ENCODE measurements at regions not wholly inside any gene's neighbourhood (a gene's known extent, or its start where the extent isn't known, plus 50 kb on each side); places are given as distances from the start of the nearest gene placed in this dataset.
A peak's percentile ranks its signal among the peaks of the same experiment; 100 is the strongest.

DNA sequence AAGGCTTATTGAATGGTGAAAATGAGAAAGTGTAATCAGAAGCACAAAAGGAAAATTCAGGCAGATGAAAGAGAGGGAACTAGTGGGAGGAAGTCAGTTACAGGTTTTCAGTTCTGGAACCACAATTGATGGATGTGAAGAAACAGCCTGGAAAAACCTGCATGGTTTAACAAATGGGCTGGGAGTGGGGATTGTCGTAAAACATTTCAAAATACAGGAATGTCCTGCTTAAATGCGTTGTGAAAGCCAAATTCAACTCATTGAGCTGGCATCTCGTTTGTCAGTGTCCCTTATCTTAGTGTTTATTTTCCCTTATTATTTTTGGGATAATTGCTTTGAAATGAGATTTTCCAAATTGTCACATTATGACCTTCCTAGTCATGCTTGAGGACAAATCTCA lies 106.5 kb upstream of the RFC3 start:
- DNase-seq (ENCODE audit: low spot score) = no peak

DNA sequence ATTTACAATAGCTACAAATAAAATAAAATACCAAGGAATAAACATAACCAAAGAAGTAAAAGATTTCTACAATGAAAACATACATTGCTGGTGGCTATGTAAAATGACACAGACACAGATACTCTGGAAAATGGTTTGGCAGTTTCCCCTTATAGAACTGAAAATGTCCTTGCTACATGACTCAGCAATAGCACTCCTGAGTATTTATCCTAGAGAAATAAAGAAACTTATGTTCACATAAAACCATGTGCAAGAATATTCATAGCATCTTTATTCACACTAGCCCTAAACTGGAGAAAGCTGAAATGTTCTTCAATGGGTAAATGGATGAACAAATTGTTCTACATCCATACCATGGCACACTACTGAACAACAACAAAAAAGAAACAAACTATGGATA lies 100.2 kb upstream of the RFC3 start:
- no peak for DNase-seq (ENCODE audit: low spot score)

DNA sequence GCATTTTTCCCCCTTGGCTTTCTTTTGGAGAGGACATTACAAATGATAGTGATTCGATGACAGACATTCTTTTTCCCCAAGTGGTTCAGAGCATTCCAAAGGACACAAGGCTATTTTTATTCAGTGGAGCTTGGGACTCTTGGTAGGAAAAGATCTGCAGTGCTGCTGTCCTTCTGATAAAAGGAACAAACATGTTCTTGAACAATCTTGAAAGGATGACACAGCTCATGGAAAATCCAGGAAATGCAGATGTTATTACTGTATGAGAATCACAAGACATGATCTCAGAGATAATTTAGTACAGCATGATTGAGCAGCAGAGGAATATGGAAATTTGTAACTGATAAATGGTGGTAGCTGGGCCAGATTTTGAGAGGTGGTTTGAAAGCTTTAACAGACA lies 96.2 kb upstream of the RFC3 start:
- no peak for DNase-seq (ENCODE audit: low spot score)

DNA sequence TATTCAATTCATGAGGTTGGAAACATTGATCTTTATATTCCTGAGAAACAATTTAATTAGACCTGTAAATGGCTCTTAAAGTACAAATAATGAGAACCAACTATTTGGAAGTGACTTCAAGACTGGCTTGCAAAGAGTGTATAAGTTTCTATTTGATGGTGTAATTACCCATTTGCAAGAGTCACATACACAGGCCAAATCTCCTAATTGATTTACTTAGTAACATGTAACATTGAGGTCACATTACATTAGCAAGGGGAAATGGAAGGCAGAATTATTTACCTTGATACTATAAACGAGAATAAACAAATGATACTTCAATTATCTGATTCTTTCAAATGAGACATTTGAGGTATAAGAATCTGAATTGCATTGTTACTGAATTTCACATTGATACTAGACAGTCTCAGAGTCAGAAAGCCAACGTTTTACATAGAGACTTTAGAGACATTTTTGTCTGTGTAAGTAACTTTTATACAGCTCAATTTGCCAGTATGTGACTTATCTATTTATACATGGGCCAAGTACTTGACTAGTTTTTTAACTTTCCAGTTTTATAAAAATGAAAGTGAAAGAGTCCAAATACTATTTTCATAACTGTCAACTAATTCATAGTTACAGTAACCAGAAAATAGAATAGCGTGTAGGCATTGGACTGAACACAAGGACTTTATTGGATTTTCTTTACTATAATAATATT lies 95.6 kb upstream of the RFC3 start:
- DNase-seq (ENCODE audit: low spot score) = no peak

DNA sequence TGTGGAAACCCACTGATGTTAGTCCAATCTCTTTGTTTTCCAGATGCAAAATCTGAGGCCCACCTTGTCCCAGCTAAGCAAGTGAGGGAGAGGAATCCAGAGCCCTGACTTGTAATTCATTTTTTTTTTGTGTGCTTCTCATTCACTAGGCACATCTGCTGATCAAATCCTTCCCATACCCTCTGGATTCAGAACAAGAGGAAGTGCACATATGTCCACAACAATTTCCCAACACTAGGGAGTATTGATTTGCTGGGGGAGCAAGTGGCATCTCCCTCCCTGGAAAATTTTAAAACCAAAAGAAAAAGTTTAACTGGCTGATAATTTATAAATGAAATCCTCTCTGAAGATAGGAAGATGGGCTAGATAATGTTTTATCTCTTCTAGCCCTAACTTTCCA lies 94.6 kb upstream of the RFC3 start:
- DNase-seq (ENCODE audit: low spot score) = no peak

DNA sequence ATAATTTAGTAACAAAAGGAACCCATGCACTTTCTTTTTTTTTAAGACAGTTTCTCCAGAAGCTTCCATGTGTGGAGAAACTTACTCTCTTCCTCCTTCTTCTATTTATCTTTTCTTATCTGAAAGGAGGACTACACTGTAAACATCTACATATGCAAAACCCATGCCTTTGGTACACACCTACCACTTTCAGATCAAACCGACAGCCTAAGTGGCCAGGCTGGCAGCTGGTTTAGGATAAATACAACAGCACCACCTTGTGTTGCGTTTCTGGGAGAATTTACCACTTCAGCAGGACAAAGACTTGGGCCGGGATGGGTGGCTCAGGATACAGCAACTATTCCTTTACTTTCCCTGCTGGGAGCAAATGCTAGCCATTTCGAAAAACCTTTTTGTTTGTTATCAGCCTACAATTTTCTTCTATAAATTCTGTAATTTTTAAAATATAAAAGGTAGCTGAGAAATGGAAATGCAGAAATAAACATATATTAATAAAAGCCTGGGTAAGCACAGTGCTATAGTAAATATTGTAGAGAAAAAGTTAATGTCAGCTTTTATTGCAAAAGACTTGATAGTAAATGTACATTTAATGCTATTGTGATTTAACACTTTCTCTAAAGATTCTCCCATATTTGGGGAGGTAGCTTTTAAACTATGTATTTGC lies 94.0 kb upstream of the RFC3 start:
- peak; percentile 91 for DNase-seq (ENCODE audit: low spot score)

DNA sequence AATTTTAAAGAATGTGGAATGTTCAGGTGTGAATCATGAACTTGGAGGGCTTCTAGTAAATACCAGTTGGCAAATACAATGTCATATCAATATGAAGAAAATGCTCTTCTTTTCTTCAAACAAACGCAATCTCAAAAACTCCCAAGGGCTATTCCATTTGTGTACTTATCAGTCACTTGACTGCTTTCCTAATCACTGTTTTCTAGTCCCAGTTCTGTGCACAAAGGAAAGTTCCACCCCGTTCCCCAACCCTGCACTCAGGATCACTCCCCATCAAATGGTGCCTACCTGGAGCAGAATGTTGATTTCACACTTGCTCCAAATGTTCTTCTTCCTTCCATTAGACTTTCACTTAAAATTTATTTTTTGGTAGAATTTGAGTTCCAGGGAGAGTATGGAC lies 92.6 kb upstream of the RFC3 start:
- DNase-seq (ENCODE audit: low spot score) = no peak

DNA sequence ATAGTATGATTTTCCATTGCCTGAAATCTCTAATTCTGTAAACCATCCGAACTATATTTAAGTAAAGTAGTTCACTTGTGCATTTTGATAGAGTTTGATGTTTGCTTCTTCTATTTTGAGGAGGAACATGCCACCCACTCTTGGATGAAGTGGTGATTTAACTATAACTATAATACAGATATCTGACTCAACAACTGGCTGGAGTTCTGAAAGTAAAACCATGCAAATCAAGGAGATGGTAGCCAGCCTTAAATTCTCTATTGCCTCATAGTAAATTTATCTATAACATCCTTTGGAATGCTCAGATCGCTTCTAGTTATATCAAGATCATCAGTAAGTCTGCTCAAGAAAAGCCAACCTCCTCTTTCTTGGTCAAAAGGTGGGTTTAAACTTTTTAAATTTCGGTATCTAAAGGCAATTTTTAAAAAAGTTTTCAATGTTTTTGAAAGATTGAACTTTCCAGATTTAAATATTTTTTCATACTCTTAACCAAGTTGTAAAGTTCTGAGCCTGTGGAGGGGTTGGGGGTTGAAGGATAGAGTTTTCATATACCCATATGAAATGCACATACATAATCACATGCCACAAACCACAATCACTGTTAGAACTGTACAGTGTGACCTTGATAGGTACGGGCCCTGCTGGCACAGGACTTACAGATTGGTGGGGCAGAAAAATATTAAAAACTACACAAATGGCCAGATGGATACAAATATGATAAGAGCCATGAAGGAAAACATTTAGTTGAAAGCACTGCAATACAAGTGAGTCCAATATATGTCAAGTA lies 90.5 kb upstream of the RFC3 start:
- DNase-seq (ENCODE audit: low spot score) = no peak

DNA sequence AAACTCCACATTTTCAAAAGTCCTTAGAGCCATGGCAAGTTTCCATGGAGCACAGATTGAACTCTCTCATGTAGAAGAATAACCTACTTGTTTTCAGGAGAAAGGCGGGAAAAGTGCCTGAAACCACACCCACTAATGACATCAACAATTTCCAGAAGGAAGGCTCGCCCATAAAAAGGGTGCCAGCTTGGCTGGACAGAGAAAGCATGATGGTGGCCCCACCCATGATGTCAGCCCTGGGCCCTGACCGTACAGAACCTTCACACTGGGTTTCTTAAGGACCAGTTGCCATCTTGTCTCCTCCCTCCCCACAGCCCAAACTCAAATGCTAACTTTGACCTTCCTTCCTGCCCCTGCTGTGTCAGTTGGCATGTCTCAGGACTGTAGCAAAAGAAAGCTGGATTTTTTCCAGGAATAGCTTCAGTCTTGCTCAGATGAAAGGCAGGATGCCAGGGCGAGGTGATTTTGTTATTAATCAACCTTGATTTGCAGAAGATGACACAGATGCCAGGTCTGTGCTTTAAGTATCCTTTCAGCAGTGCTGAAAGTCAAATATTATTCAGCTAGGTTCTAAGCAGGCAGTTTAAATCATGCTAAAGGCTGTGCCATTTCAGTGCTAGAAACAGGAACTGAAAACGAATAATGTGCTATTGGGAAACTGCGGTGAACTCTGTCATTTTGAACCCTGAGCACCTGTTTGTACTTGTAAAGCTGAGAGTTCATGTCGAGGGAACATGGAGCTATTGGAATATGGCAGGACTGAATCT lies 89.5 kb upstream of the RFC3 start:
- peak; percentile 83 for DNase-seq (ENCODE audit: low spot score)

DNA sequence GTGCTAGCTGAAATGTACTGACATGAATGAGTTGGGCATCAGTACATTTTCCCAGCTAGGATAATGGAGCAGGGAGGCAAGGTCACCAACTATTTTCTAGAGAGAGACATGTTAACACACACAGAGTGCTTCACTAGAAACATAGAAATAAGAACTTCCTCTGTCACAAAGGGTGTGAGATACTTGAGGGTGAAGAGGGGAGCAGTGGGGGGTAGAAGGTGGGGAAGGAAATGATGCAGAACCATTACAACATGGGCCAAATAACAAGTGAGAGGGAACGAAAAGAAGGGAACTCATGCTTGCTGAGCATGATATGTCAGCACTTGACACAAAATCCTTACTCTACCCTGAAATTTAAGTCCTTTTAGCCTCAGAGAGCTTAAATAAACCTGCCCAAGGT lies 87.8 kb upstream of the RFC3 start:
- peak; percentile 34 for DNase-seq (ENCODE audit: low spot score)

DNA sequence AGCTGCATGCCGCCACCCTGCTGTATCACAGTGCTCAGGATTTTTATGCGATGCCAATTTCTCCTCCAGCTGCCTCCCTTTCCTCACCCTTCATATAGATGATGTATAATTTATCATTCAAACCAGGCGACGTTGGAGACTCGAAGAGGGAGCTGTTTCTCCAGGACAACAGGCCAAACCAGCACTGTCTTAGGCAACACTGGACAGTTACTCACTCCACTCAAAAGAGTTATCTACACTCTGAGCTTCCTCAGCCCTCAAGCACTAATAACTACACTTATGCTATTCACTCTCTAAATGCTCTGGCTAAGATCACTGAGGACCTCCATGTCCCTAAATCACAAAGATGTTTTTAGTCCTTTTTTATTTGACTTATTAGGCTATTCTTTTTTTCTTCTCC lies 87.3 kb upstream of the RFC3 start:
- DNase-seq (ENCODE audit: low spot score) = no peak

DNA sequence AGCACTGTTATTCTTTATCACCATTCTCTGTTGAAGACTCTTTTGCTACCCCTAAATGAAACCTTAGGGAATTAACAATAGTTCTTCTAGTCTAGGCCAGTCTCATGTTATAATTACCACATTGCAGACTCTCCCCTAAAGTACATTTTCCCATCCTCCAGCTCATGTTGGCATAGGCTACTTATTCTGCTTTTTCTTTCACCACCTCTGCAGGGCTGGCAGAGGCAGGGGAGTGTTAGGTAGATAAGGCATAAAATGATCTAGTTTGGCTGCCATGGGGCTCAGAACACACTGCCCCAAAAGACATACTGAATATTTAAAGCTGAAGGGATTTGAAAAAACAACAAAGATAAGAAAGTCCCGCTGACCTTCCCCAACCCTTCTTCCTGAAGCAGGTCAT lies 82.7 kb upstream of the RFC3 start:
- DNase-seq (ENCODE audit: low spot score) = no peak

DNA sequence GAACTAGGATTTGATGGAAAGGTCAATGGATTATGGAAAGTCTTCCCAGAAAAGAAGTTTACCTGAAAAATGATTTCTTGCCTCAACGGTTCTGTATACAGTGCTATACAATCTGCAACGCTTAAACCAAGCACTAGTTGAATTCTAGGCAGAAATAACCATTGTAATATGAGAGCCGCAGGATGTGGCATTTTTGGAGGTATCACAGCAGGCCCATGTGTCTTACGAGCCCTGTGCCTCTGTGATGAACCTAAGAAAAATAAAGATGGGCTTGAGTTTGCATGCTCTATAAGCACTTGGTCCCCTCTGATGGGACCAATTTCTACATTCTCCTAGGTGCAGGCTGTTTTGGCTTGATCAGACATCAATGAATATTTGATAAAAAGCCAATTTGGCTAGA lies 78.7 kb upstream of the RFC3 start:
- DNase-seq (ENCODE audit: low spot score) = no peak

DNA sequence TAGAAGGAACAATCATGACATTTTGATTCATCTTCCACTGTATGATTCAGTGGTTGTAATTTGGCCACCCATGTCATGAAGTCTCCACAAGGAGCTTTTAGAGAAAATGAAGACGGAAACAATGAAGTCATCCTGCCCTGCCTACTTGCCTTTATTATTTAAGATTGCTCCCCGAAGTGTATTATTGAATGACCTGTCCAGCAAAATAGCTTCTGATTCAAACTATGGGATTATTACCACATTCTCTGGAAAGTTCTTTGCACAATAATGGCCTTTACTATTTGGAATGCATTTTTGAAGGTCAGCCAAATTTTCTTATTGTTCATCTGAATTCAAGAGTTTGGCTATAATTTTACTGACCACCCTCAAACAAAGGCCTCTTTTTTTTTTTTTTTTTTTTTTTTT lies 77.8 kb upstream of the RFC3 start:
- DNase-seq (ENCODE audit: low spot score) = no peak

DNA sequence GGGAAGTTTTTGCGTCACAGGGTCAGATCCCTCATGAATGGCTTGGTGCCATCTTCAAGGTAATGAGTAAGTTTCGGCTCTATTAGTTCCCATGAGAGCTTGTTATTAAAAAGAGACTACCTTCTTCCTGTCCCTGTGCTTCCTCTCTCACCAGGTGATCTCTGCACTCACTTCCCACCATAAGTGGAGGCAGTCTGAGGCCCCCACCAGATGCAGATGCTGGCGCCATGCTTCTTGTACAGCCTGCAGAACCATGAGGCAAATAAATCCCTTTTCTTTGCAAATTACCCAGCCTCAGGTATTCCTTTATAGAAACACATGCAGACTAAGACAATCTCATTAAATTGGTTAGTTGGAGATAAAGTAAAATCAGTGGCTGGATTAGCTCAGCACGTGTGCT lies 75.6 kb upstream of the RFC3 start:
- no peak for DNase-seq (ENCODE audit: low spot score)

DNA sequence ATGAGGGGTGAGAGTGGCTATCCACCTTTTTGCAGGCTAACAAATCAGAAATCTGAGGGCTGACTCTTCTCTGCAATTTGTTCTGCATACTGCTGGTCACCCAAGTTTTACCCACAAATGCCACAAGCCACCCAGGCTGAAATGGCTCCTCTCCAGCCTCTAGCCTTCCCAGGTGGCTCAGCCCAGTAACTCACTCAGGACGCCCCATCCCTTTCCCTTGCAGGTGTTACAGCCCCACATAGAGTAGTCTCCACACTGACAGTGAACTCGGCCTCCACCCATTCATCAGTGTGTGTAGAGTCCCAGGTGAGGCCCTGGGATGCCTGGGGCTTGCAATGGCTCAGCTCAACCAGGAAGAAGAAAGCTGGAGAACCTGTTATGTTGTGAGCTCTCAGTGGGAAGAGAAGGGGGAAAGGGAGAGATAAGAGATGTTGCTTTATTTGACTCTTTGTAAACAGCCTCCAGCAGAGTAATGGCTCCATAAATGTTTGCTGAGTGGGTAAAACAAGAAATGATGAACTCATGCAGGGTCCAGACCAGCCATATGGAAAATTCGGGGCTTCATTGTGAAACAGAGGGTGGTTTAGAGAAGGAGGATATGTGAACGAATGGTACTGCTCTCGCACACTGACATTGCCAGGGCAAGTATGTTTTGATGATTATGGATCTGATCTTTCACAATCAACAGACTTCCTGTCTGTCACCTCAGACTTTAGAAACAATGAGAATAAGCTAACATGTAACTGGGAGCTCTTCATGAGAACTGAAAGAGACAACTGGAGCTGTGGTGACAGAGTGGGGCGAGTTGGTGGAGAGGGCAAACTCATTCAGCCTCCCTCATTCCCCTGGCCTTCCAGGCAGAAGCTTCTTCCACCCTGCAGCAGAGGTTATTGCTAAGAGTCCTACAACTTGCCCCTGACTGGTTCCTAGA lies 74.2 kb upstream of the RFC3 start:
- DNase-seq (ENCODE audit: low spot score) = no peak

DNA sequence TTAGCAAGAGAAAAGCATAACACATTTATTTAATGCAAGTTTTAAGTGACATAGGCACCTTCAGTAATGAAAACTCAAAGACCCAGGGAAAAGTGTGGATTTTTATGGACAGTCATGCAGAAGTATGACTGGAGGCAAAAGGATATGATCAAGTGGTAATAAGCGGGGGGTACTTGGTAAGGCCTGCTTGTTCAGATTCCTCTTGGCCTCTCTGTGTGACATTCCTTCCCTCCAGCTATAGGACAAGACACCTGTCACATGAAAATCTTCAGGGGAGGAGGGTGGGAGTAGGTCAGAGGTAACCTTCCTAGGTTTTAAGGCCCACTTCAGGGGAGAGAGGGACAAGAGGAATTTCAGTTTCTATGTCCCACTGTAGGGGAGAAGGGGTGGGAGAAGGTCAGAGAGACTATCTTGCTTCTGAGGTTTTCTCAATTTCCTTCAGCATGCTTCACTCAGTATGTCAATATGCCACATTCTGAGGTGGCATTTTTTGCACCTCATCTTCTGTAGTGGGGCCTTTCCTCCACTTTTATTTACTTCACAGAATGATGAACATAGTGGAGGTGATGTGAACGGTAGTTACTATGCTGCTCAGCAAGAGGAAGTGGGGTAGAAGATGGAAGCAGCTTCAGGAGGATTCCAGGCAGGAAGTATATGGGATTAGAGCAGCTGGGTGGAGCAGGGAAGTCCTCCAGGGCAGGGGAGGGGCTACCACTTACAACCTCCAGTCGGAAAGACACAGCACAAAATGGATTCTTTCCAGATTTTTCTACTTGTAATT lies 73.2 kb upstream of the RFC3 start:
- DNase-seq (ENCODE audit: low spot score) = peak; percentile 41

DNA sequence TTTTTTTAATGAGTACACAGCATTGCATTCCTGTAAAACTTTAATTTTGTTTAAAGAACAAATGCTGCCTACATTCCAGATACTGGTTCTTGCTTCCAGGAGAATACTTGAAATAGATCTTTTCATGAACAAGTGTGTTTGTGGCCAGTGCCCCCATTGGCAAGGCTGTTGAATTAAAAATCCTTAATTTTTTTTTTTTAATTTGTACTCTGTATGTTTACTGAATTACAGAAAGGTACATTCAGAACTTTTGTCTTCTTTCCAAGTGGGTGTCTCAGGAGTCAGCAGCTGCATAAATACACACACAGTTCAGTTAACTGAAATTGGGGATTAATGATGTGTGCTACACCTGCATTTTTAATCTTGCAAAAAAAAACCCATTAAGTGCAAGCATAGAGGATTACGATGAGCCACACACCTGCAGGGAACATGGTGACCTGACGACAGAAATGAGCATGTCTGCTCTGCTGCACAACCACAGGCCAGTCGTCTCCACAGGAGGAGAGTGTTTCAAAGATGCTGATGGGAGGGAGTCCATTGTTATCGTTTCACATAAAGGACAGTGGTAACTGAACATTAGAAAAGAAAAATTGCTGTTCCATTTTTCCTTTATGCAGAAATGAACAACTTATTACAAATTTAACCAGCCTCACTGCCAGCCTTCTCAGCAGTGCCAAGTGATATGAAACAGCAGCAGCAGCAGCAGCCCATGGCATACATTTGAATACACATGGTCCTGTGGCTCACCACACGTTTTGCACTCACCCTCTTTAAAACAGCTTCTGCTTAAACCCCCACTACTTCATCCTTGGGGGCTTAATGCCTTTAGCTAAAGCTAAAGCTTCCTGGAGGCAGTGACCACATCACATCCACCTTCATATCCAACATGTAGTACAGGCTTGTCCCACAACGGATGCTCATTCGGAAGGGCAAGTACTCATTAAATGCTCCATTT lies 72.3 kb upstream of the RFC3 start:
- DNase-seq (ENCODE audit: low spot score) = peak; percentile 85

DNA sequence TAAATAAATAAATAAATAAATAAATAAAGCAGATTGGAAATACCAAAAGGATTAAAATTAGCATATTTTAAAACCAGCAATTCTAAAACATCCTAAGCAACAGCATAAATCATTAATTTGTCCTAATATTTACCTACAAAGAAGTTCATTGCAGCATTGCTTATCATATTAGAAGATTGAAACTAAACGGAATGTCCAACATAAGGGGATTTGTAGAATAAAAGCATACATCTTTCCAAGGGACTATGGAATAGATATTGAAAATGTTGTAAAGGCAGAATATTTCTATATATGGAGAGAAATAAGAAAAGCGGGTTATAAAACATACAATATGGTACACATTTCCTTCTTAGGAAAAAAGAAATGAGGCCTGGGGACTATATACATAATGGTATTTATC lies 71.1 kb upstream of the RFC3 start:
- no peak for DNase-seq (ENCODE audit: low spot score)

DNA sequence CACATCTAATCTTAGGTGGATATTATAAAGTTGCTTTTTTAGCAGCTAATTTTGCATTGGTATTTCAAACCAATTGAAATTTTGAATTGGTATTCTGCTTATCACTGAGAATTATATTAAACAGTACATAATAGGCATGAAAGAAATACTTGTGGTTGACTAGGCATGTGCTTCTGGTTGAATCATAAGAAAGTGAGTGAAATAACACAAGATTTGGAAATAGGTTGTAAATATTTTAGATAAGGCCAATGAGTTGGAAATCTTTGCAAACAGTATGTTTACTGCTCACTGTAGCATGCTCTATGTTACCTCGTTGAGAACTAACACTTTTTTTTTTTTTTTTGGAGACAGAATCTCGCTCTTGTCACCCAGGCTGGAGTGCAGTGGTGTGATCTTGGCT lies 66.8 kb upstream of the RFC3 start:
- DNase-seq (ENCODE audit: low spot score) = no peak

Measured in NAMALWA (cell line).